GM10266 (cell line): ENCODE measurements at regions not wholly inside any gene's neighbourhood (a gene's known extent, or its start where the extent isn't known, plus 50 kb on each side); places are given as distances from the start of the nearest gene placed in this dataset.

Experiments used
- DNase-seq: peaks from one replicate; pipeline ENCODE4 v3.0.0; 2012; ENCODE audit errors: extremely low spot score
- TF ChIP-seq, protein P1 (sequence below): IDR thresholded peaks from 2 replicates; pipeline ENCODE4 v1.5.1; 2012; ENCODE audit warnings: mild to moderate bottlenecking, low read depth; ENCODE audit not compliant: control insufficient read depth, insufficient read depth; ENCODE audit errors: missing control alignments

DNA sequence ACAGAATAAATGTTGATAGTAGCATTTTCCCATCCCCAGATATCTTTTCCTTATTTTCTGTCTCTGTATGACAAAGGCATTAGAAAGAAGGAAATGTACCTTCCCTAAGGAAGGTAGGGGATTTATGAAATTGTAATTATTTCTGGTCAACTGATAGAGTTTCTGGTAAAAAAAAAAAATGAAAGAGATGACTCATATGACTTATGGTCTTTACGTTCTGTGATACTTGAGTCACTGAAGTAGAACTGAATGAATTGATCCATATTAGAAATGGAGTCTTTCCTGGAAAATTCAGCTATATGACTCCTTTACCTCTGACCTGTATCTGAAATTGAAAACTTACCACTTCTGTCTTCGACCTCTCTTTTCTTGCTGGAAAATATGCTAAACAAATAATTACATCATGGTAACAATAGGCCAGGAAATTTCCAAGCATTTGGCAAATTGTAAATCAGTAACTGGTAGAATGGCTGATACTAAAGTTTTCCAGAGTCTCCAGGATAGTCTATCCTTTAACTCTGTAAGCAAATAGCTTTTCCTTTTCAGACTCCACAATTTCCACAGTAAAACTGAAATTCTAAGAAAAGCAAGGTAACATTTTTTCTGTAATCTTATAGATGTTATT, 364.3 kb upstream of the PTBP2 start:
- TF ChIP-seq, protein P1, sequence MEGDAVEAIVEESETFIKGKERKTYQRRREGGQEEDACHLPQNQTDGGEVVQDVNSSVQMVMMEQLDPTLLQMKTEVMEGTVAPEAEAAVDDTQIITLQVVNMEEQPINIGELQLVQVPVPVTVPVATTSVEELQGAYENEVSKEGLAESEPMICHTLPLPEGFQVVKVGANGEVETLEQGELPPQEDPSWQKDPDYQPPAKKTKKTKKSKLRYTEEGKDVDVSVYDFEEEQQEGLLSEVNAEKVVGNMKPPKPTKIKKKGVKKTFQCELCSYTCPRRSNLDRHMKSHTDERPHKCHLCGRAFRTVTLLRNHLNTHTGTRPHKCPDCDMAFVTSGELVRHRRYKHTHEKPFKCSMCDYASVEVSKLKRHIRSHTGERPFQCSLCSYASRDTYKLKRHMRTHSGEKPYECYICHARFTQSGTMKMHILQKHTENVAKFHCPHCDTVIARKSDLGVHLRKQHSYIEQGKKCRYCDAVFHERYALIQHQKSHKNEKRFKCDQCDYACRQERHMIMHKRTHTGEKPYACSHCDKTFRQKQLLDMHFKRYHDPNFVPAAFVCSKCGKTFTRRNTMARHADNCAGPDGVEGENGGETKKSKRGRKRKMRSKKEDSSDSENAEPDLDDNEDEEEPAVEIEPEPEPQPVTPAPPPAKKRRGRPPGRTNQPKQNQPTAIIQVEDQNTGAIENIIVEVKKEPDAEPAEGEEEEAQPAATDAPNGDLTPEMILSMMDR: no peak
- no peak for DNase-seq

GRCh38 chr1:96358057-96358456, 363.5 kb upstream of the PTBP2 start:
- TF ChIP-seq, protein P1: no peak
- no peak for DNase-seq

DNA sequence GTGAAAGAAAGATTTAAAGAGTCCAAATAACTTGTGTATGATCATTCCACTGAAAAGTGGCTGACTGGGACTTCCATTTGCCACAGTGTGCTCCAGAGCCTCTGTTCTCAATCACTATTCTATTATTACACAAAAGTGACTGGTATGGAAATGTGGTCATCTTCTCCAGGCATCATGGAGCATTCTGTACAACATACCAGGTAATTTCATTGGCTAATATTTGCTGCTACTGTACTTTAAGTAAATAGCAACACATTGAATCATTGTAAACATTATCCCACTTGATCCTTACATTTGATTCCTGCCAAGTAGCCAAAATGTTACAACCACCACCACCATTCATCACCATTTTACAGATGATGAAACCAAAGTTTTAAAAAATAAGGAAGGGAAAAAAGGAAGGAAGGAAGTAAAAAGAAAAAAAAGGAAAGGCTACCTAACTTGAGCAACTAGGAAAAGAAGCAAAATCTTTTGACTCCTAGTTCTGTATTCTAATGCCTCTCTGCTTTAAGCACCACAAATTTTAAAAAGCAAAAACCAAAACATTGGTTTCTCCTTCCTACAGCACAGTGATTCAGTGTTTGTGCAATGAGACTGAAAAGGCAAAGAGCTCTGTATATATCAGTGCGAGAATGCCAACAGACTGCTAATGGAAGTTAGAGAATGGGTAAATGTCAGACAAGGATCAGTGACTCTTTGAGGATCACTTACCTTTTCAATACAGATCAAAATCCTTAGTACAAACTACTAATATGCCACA, 361.4 kb upstream of the PTBP2 start:
- no peak for DNase-seq
- TF ChIP-seq, protein P1: no peak

GRCh38 chr1:96361271-96361856, 360.2 kb upstream of the PTBP2 start:
- DNase-seq: no peak

DNA sequence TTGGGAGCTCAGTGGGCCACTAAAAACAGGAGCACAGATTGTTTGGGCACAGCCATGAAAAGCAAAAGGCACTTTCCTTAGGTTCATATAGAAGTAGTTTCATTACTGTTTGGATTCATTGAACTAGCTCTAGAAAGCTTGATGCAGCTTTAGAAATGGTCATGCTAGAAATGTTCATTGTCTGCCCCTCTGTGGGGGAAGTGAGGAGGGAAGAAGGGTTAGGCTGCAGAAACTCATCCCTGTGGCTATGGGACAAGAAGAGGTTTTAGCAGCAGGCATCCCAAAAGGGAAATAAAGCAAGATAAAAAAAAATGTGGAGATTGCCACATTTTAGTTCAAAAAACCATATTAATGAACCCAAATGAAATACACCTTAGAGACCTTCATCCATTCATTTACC, 359.6 kb upstream of the PTBP2 start:
- DNase-seq: no peak
- TF ChIP-seq, protein P1: no peak

More at GRCh38 chr1:96361271-96361856, 360.2 kb upstream of the PTBP2 start:
- TF ChIP-seq, protein P1: no peak

- TF ChIP-seq, protein P1: no peak
- no peak for DNase-seq
These were observed 359.0 kb upstream of the PTBP2 start for GRCh38 chr1:96362623-96363022.

GRCh38 chr1:96363826-96364225, 357.8 kb upstream of the PTBP2 start:
- TF ChIP-seq, protein P1: no peak
- DNase-seq: no peak
